GM12878 (cell line): ENCODE measurements at regions not wholly inside any gene's neighbourhood (a gene's known extent, or its start where the extent isn't known, plus 50 kb on each side); places are given as distances from the start of the nearest gene placed in this dataset.

ENCODE experiments used
- EP300 ChIP-seq, 2 experiments: fragments of 150-350 bp in 1 of 2; IDR thresholded peaks; 2 replicates each; pipeline ENCODE4 v1.6.1; 2011 to 2012; ENCODE audit warnings: low read depth in 2 of 2, low read length in 2 of 2, borderline replicate concordance in 1 of 2, improper control_type of control experiment in 1 of 2, inconsistent platforms in 1 of 2; ENCODE audit not compliant: control insufficient read depth in 1 of 2
- ESRRA ChIP-seq: IDR thresholded peaks from 2 replicates; pipeline ENCODE4 v1.6.1; 2012; ENCODE audit warnings: mild to moderate bottlenecking, low read length, improper control_type of control experiment
- HDAC2 ChIP-seq: fragments of 200-600 bp; sonication (generic); IDR thresholded peaks from 2 replicates; pipeline ENCODE4 v1.6.1; 2017
- POLR2A ChIP-seq: IDR thresholded peaks from 2 replicates; pipeline ENCODE4 v1.6.1; 2011; ENCODE audit warnings: low read depth, mild to moderate bottlenecking, low read length
- POLR2AphosphoS5 ChIP-seq: IDR thresholded peaks from 2 replicates; pipeline ENCODE4 v1.6.1; 2011; ENCODE audit warnings: mild to moderate bottlenecking, low read length, inconsistent platforms
- RAD21 ChIP-seq: IDR thresholded peaks from 2 replicates; pipeline ENCODE4 v1.6.1; 2011; ENCODE audit warnings: mild to moderate bottlenecking, low read depth, low read length, moderate library complexity; ENCODE audit not compliant: insufficient read depth
- SP1 ChIP-seq: IDR thresholded peaks from one replicate; pipeline ENCODE4 v1.6.1; 2011; ENCODE audit warnings: low read depth, low read length
- TF ChIP-seq, protein P1 (sequence below): IDR thresholded peaks from 2 replicates; pipeline ENCODE4 v1.6.1; 2012; ENCODE audit warnings: mild to moderate bottlenecking, low read depth, low read length

GRCh38 chr10:78712147-78712546 is 356.6 kb upstream of the ZMIZ1 start:
- TF ChIP-seq ESRRA = no peak
- TF ChIP-seq SP1 = no peak
- no peak for TF ChIP-seq HDAC2
- no peak for TF ChIP-seq RAD21
- TF ChIP-seq, protein P1, sequence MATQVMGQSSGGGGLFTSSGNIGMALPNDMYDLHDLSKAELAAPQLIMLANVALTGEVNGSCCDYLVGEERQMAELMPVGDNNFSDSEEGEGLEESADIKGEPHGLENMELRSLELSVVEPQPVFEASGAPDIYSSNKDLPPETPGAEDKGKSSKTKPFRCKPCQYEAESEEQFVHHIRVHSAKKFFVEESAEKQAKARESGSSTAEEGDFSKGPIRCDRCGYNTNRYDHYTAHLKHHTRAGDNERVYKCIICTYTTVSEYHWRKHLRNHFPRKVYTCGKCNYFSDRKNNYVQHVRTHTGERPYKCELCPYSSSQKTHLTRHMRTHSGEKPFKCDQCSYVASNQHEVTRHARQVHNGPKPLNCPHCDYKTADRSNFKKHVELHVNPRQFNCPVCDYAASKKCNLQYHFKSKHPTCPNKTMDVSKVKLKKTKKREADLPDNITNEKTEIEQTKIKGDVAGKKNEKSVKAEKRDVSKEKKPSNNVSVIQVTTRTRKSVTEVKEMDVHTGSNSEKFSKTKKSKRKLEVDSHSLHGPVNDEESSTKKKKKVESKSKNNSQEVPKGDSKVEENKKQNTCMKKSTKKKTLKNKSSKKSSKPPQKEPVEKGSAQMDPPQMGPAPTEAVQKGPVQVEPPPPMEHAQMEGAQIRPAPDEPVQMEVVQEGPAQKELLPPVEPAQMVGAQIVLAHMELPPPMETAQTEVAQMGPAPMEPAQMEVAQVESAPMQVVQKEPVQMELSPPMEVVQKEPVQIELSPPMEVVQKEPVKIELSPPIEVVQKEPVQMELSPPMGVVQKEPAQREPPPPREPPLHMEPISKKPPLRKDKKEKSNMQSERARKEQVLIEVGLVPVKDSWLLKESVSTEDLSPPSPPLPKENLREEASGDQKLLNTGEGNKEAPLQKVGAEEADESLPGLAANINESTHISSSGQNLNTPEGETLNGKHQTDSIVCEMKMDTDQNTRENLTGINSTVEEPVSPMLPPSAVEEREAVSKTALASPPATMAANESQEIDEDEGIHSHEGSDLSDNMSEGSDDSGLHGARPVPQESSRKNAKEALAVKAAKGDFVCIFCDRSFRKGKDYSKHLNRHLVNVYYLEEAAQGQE = no peak
- TF ChIP-seq EP300 (IDR thresholded peaks at IDR 0.05; ENCODE audit: borderline replicate concordance in 1 of 2, control insufficient read depth in 1 of 2, low read depth in 2 of 2, low read length in 2 of 2) = no peak
- TF ChIP-seq POLR2AphosphoS5 = no peak
- TF ChIP-seq POLR2A = no peak
